Central memory CD8-positive, alpha-beta T cell (primary cell): ENCODE measurements at regions not wholly inside any gene's neighbourhood (a gene's known extent, or its start where the extent isn't known, plus 50 kb on each side); places are given as distances from the start of the nearest gene placed in this dataset.

Experiments
- ATAC-seq: fragments of 150-1000 bp; cut with Tn5 transposase; replicated peaks from 2 replicates; pipeline ENCODE4 v1.10.0; 2022; ENCODE audit warnings: mild to moderate bottlenecking, moderate FRiP score, moderate number of reproducible peaks; ENCODE audit not compliant: poor library complexity, severe bottlenecking; ENCODE audit errors: extremely low read depth
- DNase-seq, 2 donors: peaks; one replicate each; pipeline ENCODE4 v3.0.0; 2021; ENCODE audit warnings: low spot score in 2 of 2
- H3K27ac Mint-ChIP-seq: one replicate; pipeline ENCODE4 v1.8.0; 2022; ENCODE audit warnings: low read depth, mild to moderate bottlenecking, moderate library complexity, mixed read lengths
- H3K27me3 Mint-ChIP-seq: one replicate; pipeline ENCODE4 v1.8.0; 2022; ENCODE audit warnings: mixed read lengths
- H3K36me3 Mint-ChIP-seq: one replicate; pipeline ENCODE4 v1.8.0; 2022; ENCODE audit warnings: mild to moderate bottlenecking, moderate library complexity, mixed read lengths; ENCODE audit not compliant: insufficient read depth
- H3K4me1 Mint-ChIP-seq: one replicate; pipeline ENCODE4 v1.8.0; 2022; ENCODE audit warnings: mixed read lengths
- H3K4me3 Mint-ChIP-seq: one replicate; pipeline ENCODE4 v1.8.0; 2022; ENCODE audit warnings: mild to moderate bottlenecking, moderate library complexity, mixed read lengths
- H3K9me3 Mint-ChIP-seq: one replicate; pipeline ENCODE4 v1.8.0; 2022; ENCODE audit warnings: mixed read lengths

DNA sequence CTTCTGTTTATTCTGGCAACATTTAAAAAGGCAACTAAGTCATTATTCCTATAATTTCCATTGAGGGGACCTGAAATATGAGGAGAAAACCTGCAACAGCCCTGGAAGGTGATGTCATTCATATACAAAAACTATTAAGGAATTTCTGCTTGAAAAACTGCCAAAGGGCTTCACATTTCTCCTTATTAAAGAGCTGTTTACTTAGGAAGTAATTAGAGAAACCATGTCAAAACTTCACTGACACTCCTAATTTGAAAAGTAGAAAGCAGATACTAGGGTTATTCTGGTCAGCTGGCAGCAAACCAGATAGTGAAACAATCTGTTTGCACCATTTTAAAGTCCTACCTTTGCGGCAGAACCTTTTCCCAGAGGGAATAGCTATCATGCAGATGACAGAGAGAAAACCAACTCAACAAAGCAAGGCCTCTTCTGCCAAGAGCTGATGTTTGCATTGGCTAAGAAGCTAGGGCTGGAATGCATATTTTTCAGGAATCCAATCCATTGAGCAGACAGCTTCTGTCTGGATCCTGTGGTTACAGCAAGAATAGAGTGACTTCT is 592.2 kb upstream of the SYT4 start:
- Mint-ChIP-seq H3K4me3 (no peak overlapping the region), H3K27me3 (no peaks in the 10 kb centered on the region), H3K27ac (no peak overlapping the region), H3K36me3 (no peaks in the 10 kb centered on the region), H3K4me1 (no peaks in the 10 kb centered on the region), H3K9me3 (peaks cover 15% of the 10 kb centered on the region)
- ATAC-seq = no peak
- DNase-seq = no peak

DNA sequence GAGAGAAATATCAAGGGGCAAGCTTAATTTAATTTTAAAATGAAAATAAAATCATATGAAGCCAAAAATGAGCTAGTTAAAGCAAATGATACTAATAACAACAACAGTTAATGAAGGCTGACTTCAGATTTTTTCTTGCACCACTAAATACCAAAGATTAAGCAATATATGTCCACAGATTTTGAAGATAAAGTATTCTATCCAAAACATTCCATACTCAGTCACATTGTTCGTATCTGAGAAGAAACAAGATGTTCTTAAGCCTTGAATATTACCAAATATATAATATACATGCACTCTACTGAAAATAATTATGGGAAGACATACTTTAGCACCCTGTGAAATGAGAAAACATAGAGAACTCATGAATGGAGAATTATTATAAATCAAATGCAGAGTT is 593.3 kb upstream of the SYT4 start:
- Mint-ChIP-seq H3K9me3 (peaks cover 7% of the 10 kb centered on the region), H3K4me1 (no peaks in the 10 kb centered on the region), H3K27ac (no peak overlapping the region), H3K4me3 (no peak overlapping the region), H3K36me3 (no peaks in the 10 kb centered on the region), H3K27me3 (no peaks in the 10 kb centered on the region)
- no peak for DNase-seq
- no peak for ATAC-seq

DNA sequence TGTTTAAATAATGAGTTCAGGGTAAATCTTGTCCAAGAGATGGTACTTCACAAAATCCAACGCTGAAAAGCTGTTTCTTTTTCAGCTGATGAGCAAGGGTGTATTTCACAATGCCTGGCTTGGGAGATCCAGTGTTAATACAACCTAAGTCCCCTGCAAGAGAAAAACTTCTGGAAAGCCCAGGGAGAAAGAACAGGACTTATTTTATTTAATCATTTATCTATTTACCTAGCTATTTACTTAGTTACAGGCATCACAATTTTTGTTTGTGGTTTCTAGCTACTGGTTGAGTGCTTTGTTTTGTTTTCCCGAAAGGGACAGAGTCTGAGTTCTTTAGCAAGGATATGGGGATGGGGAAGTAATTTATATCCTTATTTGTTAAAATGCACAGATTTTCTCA is 598.2 kb upstream of the SYT4 start:
- Mint-ChIP-seq H3K27ac (no peak overlapping the region), H3K27me3 (no peaks in the 10 kb centered on the region), H3K9me3 (peaks cover 16% of the 10 kb centered on the region), H3K36me3 (no peaks in the 10 kb centered on the region), H3K4me1 (no peaks in the 10 kb centered on the region), H3K4me3 (no peak overlapping the region)
- ATAC-seq (no peak), DNase-seq (no peak)

DNA sequence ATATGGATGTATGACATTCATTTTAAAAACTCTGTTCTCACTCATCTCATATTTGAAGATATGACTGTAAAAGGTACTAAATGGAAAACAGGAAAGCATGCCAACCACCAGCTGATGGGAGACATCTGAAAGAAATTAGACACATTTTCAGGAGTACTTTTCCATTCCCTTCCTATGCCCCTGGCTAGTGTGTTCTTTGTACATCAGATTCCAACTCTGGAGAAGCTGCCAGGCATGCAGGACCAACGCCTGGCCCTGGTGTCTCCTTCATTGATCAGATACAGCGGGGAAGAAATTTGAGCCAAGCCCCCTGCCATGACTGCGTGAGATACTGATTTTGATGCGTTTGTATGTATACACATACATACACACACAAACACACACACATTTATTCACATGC is 599.0 kb upstream of the SYT4 start:
- DNase-seq = no peak
- Mint-ChIP-seq H3K36me3 (no peaks in the 10 kb centered on the region), H3K9me3 (peaks cover 16% of the 10 kb centered on the region), H3K27ac (no peak overlapping the region), H3K4me3 (no peak overlapping the region), H3K4me1 (no peaks in the 10 kb centered on the region), H3K27me3 (no peaks in the 10 kb centered on the region)
- no peak for ATAC-seq

DNA sequence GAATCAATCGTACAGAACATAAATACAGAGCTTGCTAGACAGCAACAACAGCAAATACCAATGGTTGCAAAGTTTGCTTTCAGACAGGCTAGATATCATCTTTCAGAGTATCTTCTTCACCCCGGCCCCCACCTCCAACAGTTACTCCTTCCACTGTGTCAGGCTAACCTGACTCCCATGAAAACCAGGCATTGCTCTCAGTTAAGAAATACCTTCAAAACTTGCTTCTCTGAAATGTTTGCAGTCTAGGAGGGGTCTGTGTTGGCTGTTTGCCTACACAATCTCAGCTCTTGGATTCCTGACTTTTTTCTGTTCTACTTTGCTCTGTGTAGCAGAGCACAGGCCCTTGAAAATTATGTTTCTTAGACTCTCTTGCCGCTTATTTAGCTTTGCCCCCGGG is 599.5 kb upstream of the SYT4 start:
- no peak for ATAC-seq
- H3K27ac Mint-ChIP-seq = no peak overlapping the region
- no peak for DNase-seq
- peaks cover 16% of the 10 kb centered on the region for H3K9me3 Mint-ChIP-seq
- H3K36me3 Mint-ChIP-seq = no peaks in the 10 kb centered on the region
- no peak overlapping the region for H3K4me3 Mint-ChIP-seq
- H3K4me1 Mint-ChIP-seq = no peaks in the 10 kb centered on the region
- H3K27me3 Mint-ChIP-seq = no peaks in the 10 kb centered on the region

DNA sequence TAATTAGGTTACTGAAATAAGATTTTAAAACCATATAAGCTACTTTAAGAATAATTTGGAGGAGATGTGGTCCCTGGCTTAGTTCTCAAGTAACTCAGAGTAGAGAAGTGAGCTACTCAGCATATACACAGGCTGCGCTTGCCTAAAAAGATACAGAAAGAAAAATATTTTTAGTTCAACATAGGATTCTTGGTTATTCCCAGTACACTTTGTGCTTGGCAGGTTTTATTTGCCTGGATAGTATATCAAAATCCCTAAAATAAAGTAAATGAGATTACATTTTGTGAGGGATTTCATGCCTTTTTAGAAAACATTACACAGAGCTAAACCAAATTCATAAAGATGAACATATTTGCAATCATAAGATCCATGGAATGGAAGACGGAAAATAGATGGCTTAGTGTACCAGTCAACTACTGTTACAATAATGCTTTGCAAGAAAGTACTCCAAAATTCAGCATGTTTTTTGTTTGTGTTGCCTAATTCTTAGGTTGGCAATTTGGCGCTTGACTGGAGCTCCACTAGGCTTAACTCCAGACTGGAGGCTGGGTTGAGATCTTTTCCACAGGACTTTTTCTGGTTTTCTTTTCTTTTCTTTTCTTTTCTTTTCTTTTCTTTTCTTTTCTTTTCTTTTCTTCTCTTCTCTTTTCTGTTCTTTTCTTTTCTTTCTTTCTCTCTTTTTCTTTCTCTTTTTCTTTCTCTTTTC is 600.5 kb upstream of the SYT4 start:
- no peak for ATAC-seq
- Mint-ChIP-seq H3K4me1 (no peaks in the 10 kb centered on the region), H3K9me3 (peaks cover 20% of the 10 kb centered on the region), H3K27ac (no peak overlapping the region), H3K27me3 (no peaks in the 10 kb centered on the region), H3K4me3 (no peak overlapping the region), H3K36me3 (no peaks in the 10 kb centered on the region)
- no peak for DNase-seq

DNA sequence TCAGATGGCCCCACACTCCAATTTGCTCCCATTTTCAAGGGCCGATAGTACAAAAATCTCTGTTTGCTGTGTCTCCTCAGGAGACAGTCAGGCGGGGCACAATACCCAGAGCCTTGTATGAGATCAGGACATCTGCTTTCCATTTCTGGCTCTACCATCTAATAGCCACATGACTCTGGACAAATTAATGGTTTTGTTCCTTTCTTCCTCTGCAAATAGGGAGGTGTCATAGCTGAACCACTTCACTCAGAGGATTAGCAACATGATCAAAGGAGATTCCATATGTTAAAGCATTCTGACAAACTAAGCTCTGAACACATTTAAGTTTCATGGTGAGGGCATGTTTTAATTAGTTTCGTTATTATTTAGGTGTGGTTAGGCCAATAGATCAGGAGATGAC is 602.1 kb upstream of the SYT4 start:
- H3K4me1 Mint-ChIP-seq = no peaks in the 10 kb centered on the region
- no peak overlapping the region for H3K4me3 Mint-ChIP-seq
- peaks cover 22% of the 10 kb centered on the region for H3K9me3 Mint-ChIP-seq
- ATAC-seq = no peak
- no peaks in the 10 kb centered on the region for H3K27me3 Mint-ChIP-seq
- H3K36me3 Mint-ChIP-seq = no peaks in the 10 kb centered on the region
- no peak for DNase-seq
- no peak overlapping the region for H3K27ac Mint-ChIP-seq

DNA sequence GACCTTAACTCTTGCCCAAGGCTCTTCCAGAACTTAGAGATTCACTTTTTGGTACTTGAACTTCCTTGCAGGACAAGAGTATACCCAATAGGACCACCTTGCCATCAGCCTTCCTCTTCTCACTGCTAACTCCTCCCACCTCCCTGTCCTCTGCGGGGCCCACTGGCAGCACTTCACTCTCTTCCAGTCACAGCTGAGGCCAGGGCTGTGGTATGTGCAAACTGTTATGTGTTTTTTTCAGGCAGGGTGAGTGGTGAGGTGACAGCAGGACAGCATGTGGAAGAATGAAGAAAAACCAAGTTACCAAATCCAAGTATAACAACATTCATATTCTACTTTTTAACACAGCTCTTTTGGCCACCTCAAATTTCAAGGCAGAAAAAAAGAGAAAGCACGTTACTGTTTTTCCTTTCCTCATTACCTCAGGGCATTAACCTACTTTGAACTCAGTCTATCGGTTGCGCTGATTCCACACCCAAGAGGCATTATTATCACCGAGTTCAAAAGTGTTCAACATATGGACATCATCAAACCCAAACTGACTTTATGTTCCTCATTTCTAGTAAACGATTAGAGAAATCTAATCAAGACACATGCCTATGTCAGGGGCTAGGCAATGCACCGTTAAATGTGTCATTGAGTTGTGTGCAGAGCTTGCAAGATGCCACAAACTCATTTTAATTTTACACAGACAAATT is 605.2 kb upstream of the SYT4 start:
- Mint-ChIP-seq H3K27me3 (no peaks in the 10 kb centered on the region), H3K36me3 (no peaks in the 10 kb centered on the region), H3K4me1 (no peaks in the 10 kb centered on the region), H3K27ac (no peak overlapping the region), H3K4me3 (no peak overlapping the region), H3K9me3 (peaks cover 34% of the 10 kb centered on the region)
- no peak for ATAC-seq
- no peak for DNase-seq

DNA sequence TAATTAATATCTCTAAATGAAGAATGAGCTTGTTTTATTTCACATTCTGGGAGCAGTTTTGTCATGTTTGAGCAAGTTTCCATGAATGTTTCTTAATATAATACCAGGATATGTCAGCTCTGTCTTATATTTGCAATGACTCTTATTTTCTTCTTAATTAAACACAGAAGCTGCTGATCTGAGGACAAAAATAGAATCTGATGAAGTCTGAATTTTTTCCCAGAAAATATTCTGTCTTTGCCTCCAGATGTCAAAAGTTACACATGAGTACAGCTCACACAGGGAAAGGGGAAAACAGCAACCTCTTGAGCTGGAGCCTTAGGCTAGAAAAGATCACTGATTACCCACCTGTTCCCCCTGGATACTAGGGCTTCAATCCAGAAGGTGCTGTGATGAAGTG is 606.6 kb upstream of the SYT4 start:
- no peak overlapping the region for H3K4me3 Mint-ChIP-seq
- DNase-seq (no peak), ATAC-seq (no peak)
- no peaks in the 10 kb centered on the region for H3K4me1 Mint-ChIP-seq
- peaks cover 28% of the 10 kb centered on the region for H3K9me3 Mint-ChIP-seq
- H3K27me3 Mint-ChIP-seq = no peaks in the 10 kb centered on the region
- H3K27ac Mint-ChIP-seq = no peak overlapping the region
- H3K36me3 Mint-ChIP-seq = no peaks in the 10 kb centered on the region

DNA sequence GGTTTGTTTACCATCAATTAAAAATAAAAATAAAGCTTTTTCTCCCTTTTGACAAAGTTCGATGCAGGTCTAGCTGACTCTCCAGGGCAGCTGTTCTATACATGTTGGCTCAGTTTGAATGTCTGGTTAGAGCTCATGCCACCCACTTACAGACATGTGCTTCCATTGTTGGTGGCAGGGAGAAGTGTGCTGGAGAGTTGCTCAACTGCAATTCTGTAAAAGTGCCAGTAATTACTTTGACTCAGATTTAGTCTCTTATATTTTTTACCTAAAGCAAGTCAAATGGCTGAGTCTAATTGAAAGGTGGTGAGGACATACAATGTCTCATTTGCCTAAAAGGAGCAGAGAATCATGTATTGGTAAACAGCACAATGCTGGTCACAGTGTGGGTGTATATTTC is 609.1 kb upstream of the SYT4 start:
- Mint-ChIP-seq H3K36me3 (no peaks in the 10 kb centered on the region), H3K27me3 (no peaks in the 10 kb centered on the region)
- DNase-seq = no peak

DNA sequence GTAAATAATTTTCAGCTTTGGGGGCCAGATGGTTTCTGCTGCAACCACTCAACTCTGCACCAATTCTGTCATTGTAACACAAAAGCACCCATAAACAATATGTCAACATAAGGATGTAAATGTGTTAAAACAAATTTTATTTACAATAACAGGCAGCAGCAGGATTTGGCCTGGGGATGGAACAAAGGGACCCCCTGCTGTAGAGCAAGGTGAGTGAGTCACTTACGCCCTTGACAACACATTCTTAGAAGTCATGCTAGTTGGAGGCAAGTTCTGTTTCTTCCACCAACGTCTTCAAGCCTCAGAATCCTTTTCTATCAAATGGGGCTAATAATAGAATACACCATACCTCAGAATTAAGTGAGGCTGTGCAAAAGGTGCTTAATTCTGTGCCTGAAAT is 610.2 kb upstream of the SYT4 start:
- no peak for ATAC-seq
- H3K9me3 Mint-ChIP-seq = peaks cover 17% of the 10 kb centered on the region

More for the DNA sequence above, 609.1 kb upstream of the SYT4 start:
- Mint-ChIP-seq H3K4me1 (no peaks in the 10 kb centered on the region), H3K9me3 (peaks cover 18% of the 10 kb centered on the region), H3K4me3 (no peak overlapping the region), H3K27ac (no peak overlapping the region)
- ATAC-seq = no peak

DNA sequence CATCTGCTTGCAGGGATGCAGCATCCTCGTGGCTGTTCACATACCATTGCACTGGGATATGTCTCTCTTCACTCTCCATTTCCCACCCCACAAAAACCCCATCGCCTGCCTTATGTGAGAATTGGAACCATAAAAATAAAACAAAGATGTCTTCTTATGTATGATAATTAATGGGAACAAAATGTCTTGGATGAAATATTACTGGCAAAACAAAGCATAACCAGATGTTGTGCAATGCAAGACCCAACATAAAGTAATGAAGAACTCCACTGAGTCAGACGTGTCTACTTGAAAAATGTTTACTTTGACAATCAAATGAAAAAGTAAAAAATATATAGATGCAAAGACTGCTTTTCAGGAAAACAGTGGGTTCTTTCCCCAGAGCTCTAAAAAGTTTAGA is 611.3 kb upstream of the SYT4 start:
- H3K36me3 Mint-ChIP-seq = no peaks in the 10 kb centered on the region
- H3K4me3 Mint-ChIP-seq = no peak overlapping the region
- DNase-seq (no peak), ATAC-seq (no peak)
- H3K9me3 Mint-ChIP-seq = peaks cover 12% of the 10 kb centered on the region
- no peak overlapping the region for H3K27ac Mint-ChIP-seq
- no peaks in the 10 kb centered on the region for H3K4me1 Mint-ChIP-seq
- H3K27me3 Mint-ChIP-seq = no peaks in the 10 kb centered on the region

More for the DNA sequence above, 610.2 kb upstream of the SYT4 start:
- no peaks in the 10 kb centered on the region for H3K36me3 Mint-ChIP-seq
- no peak for DNase-seq
- H3K4me3 Mint-ChIP-seq = no peak overlapping the region
- no peaks in the 10 kb centered on the region for H3K27me3 Mint-ChIP-seq
- H3K27ac Mint-ChIP-seq = no peak overlapping the region
- H3K4me1 Mint-ChIP-seq = no peaks in the 10 kb centered on the region

DNA sequence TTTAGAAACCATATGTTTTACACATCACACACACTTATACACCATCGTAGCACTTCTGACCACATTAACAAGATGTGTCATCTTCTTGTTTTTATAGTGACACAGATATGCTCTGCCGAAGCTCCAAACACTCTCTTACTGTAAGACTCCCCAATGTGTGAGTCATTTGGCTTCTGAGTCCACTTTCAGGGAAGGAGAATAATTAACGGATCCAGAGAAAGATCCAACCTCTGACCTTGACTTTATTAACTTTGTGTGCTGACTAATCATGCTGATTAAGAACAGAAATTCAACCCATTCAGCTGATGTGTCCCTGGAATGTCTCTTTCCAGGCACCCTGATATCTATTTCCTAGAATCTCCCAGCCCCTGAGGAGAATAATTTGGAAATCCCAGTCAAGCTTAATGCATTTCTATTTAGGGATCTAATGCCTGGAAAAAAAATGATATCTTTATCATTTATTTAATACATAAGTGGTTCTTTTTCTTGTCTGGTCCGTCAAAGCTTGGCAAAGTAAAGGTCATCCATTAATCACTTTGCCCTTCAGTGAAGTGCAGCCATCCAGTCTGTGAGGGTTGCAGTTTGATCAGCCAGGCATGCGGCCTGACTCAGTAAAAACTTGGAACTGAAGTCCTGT is 615.8 kb upstream of the SYT4 start:
- Mint-ChIP-seq H3K9me3 (peaks cover 10% of the 10 kb centered on the region), H3K4me3 (no peak overlapping the region), H3K36me3 (no peaks in the 10 kb centered on the region), H3K27ac (no peak overlapping the region), H3K4me1 (no peaks in the 10 kb centered on the region), H3K27me3 (no peaks in the 10 kb centered on the region)
- DNase-seq (no peak), ATAC-seq (no peak)
